Panc1 (cell line): ENCODE measurements at regions not wholly inside any gene's neighbourhood (a gene's known extent, or its start where the extent isn't known, plus 50 kb on each side); places are given as distances from the start of the nearest gene placed in this dataset.

Source experiments
- POLR2AphosphoS5 ChIP-seq: IDR thresholded peaks from 2 replicates; pipeline ENCODE4 v1.6.1; 2012; ENCODE audit warnings: mild to moderate bottlenecking, low read depth, low read length, moderate library complexity
- SIN3A ChIP-seq: IDR thresholded peaks from 2 replicates; pipeline ENCODE4 v1.6.1; 2012; ENCODE audit warnings: low read depth, mild to moderate bottlenecking, low read length, moderate library complexity, borderline replicate concordance; ENCODE audit not compliant: insufficient read depth
- TCF7L2 ChIP-seq: IDR thresholded peaks from 2 replicates; pipeline ENCODE4 v1.6.1; 2011; ENCODE audit warnings: mild to moderate bottlenecking, low read depth, low read length, inconsistent platforms
- TF ChIP-seq, protein P1 (sequence below): fragments of 450-650 bp; IDR thresholded peaks from 2 replicates; pipeline ENCODE4 v1.5.1; 2017; ENCODE audit warnings: mild to moderate bottlenecking
- TF ChIP-seq, protein P2 (sequence below), 2 experiments: IDR thresholded peaks; 2 replicates each; pipeline ENCODE4 v1.6.1; 2011 to 2012; ENCODE audit warnings: low read depth in 2 of 2, control low read depth in 1 of 2, low read length in 1 of 2, mild to moderate bottlenecking in 1 of 2, moderate library complexity in 1 of 2; ENCODE audit not compliant: insufficient read depth in 1 of 2

DNA sequence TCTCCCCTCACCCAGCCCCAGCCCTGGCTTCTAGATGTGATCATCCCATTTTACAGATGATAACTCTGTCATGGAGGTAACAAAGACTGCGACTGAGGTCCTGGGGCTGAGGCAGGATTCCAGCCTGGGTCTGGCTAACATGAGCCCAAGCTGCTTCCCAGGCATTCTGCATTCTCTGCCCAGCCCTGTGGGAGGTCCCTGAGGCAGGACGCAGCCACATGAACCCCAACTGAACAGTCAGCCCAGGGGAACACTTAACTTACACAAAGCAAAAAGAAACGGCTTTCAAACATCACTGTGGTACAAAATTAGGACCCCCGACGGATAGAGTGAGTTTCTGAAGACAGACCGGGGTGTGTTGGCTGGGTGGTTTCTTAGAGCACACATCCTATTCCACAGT, 135.3 kb downstream of the ACKR3 start:
- no peak for TF ChIP-seq POLR2AphosphoS5
- TF ChIP-seq, protein P1, sequence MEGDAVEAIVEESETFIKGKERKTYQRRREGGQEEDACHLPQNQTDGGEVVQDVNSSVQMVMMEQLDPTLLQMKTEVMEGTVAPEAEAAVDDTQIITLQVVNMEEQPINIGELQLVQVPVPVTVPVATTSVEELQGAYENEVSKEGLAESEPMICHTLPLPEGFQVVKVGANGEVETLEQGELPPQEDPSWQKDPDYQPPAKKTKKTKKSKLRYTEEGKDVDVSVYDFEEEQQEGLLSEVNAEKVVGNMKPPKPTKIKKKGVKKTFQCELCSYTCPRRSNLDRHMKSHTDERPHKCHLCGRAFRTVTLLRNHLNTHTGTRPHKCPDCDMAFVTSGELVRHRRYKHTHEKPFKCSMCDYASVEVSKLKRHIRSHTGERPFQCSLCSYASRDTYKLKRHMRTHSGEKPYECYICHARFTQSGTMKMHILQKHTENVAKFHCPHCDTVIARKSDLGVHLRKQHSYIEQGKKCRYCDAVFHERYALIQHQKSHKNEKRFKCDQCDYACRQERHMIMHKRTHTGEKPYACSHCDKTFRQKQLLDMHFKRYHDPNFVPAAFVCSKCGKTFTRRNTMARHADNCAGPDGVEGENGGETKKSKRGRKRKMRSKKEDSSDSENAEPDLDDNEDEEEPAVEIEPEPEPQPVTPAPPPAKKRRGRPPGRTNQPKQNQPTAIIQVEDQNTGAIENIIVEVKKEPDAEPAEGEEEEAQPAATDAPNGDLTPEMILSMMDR: no peak
- TF ChIP-seq TCF7L2: no peak
- TF ChIP-seq SIN3A: no peak
- TF ChIP-seq, protein P2, sequence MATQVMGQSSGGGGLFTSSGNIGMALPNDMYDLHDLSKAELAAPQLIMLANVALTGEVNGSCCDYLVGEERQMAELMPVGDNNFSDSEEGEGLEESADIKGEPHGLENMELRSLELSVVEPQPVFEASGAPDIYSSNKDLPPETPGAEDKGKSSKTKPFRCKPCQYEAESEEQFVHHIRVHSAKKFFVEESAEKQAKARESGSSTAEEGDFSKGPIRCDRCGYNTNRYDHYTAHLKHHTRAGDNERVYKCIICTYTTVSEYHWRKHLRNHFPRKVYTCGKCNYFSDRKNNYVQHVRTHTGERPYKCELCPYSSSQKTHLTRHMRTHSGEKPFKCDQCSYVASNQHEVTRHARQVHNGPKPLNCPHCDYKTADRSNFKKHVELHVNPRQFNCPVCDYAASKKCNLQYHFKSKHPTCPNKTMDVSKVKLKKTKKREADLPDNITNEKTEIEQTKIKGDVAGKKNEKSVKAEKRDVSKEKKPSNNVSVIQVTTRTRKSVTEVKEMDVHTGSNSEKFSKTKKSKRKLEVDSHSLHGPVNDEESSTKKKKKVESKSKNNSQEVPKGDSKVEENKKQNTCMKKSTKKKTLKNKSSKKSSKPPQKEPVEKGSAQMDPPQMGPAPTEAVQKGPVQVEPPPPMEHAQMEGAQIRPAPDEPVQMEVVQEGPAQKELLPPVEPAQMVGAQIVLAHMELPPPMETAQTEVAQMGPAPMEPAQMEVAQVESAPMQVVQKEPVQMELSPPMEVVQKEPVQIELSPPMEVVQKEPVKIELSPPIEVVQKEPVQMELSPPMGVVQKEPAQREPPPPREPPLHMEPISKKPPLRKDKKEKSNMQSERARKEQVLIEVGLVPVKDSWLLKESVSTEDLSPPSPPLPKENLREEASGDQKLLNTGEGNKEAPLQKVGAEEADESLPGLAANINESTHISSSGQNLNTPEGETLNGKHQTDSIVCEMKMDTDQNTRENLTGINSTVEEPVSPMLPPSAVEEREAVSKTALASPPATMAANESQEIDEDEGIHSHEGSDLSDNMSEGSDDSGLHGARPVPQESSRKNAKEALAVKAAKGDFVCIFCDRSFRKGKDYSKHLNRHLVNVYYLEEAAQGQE (IDR thresholded peaks at IDR 0.05; ENCODE audit: insufficient read depth in 1 of 2, low read depth in 2 of 2, low read length in 1 of 2): no peak
